Thyroid gland (tissue), 4 donors: ENCODE measurements at regions not wholly inside any gene's neighbourhood (a gene's known extent, or its start where the extent isn't known, plus 50 kb on each side); places are given as distances from the start of the nearest gene placed in this dataset.

Experiments used
- CTCF ChIP-seq, 6 experiments: fragments of 200-600 bp in 3 of 6; fragments of 450-650 bp in 3 of 6; sonication (generic) in 3 of 6; IDR thresholded peaks; one replicate each; pipeline ENCODE4 v1.5.1; 2016 to 2019; ENCODE audit warnings: antibody characterized with exemption in 6 of 6, mild to moderate bottlenecking in 2 of 6, inconsistent platforms in 1 of 6, moderate library complexity in 1 of 6
- POLR2A ChIP-seq, 2 donors: fragments of 450-650 bp; IDR thresholded peaks; one replicate each; pipeline ENCODE4 v1.6.1; 2017; ENCODE audit warnings: antibody characterized with exemption in 2 of 2, mild to moderate bottlenecking in 2 of 2, moderate library complexity in 1 of 2

- TF ChIP-seq CTCF (IDR thresholded peaks at IDR 0.05) = no peak
- no peak for TF ChIP-seq POLR2A (IDR thresholded peaks at IDR 0.05)
These were observed 131.6 kb upstream of the RREB1 start for GRCh38 chr6:6976193-6976592.
